Kidney (tissue), 13 donors: ENCODE measurements at regions not wholly inside any gene's neighbourhood (a gene's known extent, or its start where the extent isn't known, plus 50 kb on each side); places are given as distances from the start of the nearest gene placed in this dataset.
A peak's percentile ranks its signal among the peaks of the same experiment; 100 is the strongest.

ENCODE experiments used
- DNase-seq, 5 donors: peaks; one replicate each; pipeline ENCODE4 v3.0.0-alpha.2; 2013 to 2020
- FAIRE-seq: peaks from 2 replicates; lab custom pipeline; 2012; peaks lifted over from hg19 to GRCh38; lab: Jason Lieb, UNC
- H3K27ac ChIP-seq, 2 donors: one replicate each; pipeline ENCODE4 v1.7.0; 2013; ENCODE audit warnings: low read depth in 2 of 2, low read length in 2 of 2, inconsistent platforms in 1 of 2
- H3K27me3 ChIP-seq: one replicate; pipeline ENCODE4 v1.7.1; 2013; ENCODE audit warnings: low read length, inconsistent platforms; ENCODE audit not compliant: control insufficient read depth, insufficient read depth
- H3K36me3 ChIP-seq, 3 donors: one replicate each; pipeline versions ENCODE4 v1.7.0 to v1.7.1; 2013; ENCODE audit warnings: low read length in 3 of 3, control low read depth in 1 of 3, inconsistent platforms in 1 of 3; ENCODE audit not compliant: insufficient read depth in 3 of 3, control insufficient read depth in 2 of 3
- H3K4me1 ChIP-seq, 3 donors: one replicate each; pipeline versions ENCODE4 v1.7.0 to v1.7.1; 2013; ENCODE audit warnings: low read length in 3 of 3, inconsistent platforms in 1 of 3, low read depth in 1 of 3; ENCODE audit not compliant: control insufficient read depth in 2 of 3, insufficient read depth in 2 of 3
- H3K4me3 ChIP-seq, 3 donors: one replicate each; pipeline versions ENCODE4 v1.7.0 to v1.8.1; 2013; ENCODE audit warnings: low read length in 3 of 3, control low read depth in 1 of 3, inconsistent platforms in 1 of 3
- H3K9ac ChIP-seq, 3 donors: one replicate each; pipeline versions ENCODE4 v1.7.0 to v1.7.1; 2013; ENCODE audit warnings: low read length in 3 of 3, control low read depth in 1 of 3, inconsistent platforms in 1 of 3
- H3K9me3 ChIP-seq, 3 donors: one replicate each; pipeline versions ENCODE4 v1.7.0 to v1.7.1; 2013; ENCODE audit warnings: low read length in 3 of 3, control low read depth in 1 of 3, inconsistent platforms in 1 of 3; ENCODE audit not compliant: control insufficient read depth in 2 of 3, insufficient read depth in 1 of 3
- CTCF ChIP-seq: IDR thresholded peaks from 3 replicates; pipeline ENCODE4 v1.5.1; 2012; ENCODE audit warnings: mild to moderate bottlenecking, moderate library complexity, borderline replicate concordance; ENCODE audit not compliant: insufficient read depth; ENCODE audit errors: extremely low read depth
- intact Hi-C: fragments of 100-400 bp; cut with DNase I; formaldehyde crosslinking; loops from one replicate; pipeline ENCODE4 v1.11.1; 2022
- donor health status: control.
- donor health status: control.
- donor health status: control.
- donor health status: control.
- donor health status: control.
- donor health status: DM: yes; HTN: yes; CAD: no.
- donor health status: Normal renal cell carcinoma (clear cell type).

GRCh38 chr3:35522450-35522849 is 116.9 kb upstream of the ARPP21 start:
- FAIRE-seq, result no peak
- intact Hi-C loops, result no loop called here
- no peaks in the 10 kb centered on the region for H3K27me3 ChIP-seq

GRCh38 chr3:35523074-35523473 is 116.3 kb upstream of the ARPP21 start:
- H3K9me3 ChIP-seq, result no peaks in the 10 kb centered on the region
- no peak for TF ChIP-seq CTCF
- H3K4me1 ChIP-seq, result no peaks in the 10 kb centered on the region
- no peaks in the 10 kb centered on the region for H3K36me3 ChIP-seq
- intact Hi-C loops, result no loop called here
- H3K27me3 ChIP-seq, result no peaks in the 10 kb centered on the region
- DNase-seq (no peak), FAIRE-seq (no peak)
- no peak overlapping the region for H3K4me3 ChIP-seq
- no peak overlapping the region for H3K9ac ChIP-seq
- H3K27ac ChIP-seq, result no peak overlapping the region

More at GRCh38 chr3:35522450-35522849, 116.9 kb upstream of the ARPP21 start:
- no peak for DNase-seq
- Histone ChIP-seq H3K4me1 (no peaks in the 10 kb centered on the region), H3K36me3 (no peaks in the 10 kb centered on the region), H3K27ac (no peak overlapping the region), H3K9ac (no peak overlapping the region), H3K9me3 (no peaks in the 10 kb centered on the region), H3K4me3 (no peak overlapping the region)
- TF ChIP-seq CTCF, result no peak

- Histone ChIP-seq H3K27me3 (no peaks in the 10 kb centered on the region), H3K4me3 (no peak overlapping the region), H3K36me3 (no peaks in the 10 kb centered on the region), H3K27ac (no peak overlapping the region), H3K9ac (no peak overlapping the region), H3K9me3 (no peaks in the 10 kb centered on the region), H3K4me1 (no peaks in the 10 kb centered on the region)
- intact Hi-C loops, result no loop called here
- no peak for TF ChIP-seq CTCF
- DNase-seq, result peak in 1 of 5 donors; percentile 36
- peak; percentile 6 for FAIRE-seq
Measured at GRCh38 chr3:35523838-35524237, 115.5 kb upstream of the ARPP21 start.

- FAIRE-seq (no peak), DNase-seq (peak in 2 of 5 donors; percentile 34 to 58)
- no peaks in the 10 kb centered on the region for H3K27me3 ChIP-seq
- no peak overlapping the region for H3K27ac ChIP-seq
- no peak overlapping the region for H3K9ac ChIP-seq
- no peaks in the 10 kb centered on the region for H3K36me3 ChIP-seq
- no peaks in the 10 kb centered on the region for H3K4me1 ChIP-seq
- TF ChIP-seq CTCF, result no peak
- no peak overlapping the region for H3K4me3 ChIP-seq
- H3K9me3 ChIP-seq, result no peaks in the 10 kb centered on the region
- intact Hi-C loops, result no loop called here
Measured at GRCh38 chr3:35524856-35525255, 114.5 kb upstream of the ARPP21 start.
